Neuron (in vitro differentiated cells): ENCODE measurements at regions not wholly inside any gene's neighbourhood (a gene's known extent, or its start where the extent isn't known, plus 50 kb on each side); places are given as distances from the start of the nearest gene placed in this dataset.

Experiments used
- H2AFZ ChIP-seq: one replicate; pipeline ENCODE4 v1.6.1; 2013; ENCODE audit warnings: low read depth, mild to moderate bottlenecking, inconsistent platforms, low read length, moderate library complexity
- H3K27me3 ChIP-seq: one replicate; pipeline ENCODE4 v1.6.1; 2013; ENCODE audit warnings: low read length; ENCODE audit not compliant: insufficient read depth
- H3K36me3 ChIP-seq: one replicate; pipeline ENCODE4 v1.6.1; 2013; ENCODE audit warnings: low read length; ENCODE audit not compliant: insufficient read depth
- H3K4me1 ChIP-seq: one replicate; pipeline ENCODE4 v1.6.1; 2013; ENCODE audit warnings: low read length; ENCODE audit not compliant: insufficient read depth
- H3K4me3 ChIP-seq: 2 replicates; pipeline ENCODE4 v1.5.1; 2013; ENCODE audit warnings: mild to moderate bottlenecking, low read length, moderate library complexity
- H3K9me3 ChIP-seq: one replicate; pipeline ENCODE4 v1.6.1; 2013; ENCODE audit warnings: low read length

GRCh38 chr12:82012176-82012575 lies 253.0 kb upstream of the PPFIA2 start:
- no peaks in the 10 kb centered on the region for H3K36me3 ChIP-seq
- no peak overlapping the region for H2AFZ ChIP-seq
- H3K4me3 ChIP-seq = no peak overlapping the region
- H3K9me3 ChIP-seq = no peaks in the 10 kb centered on the region
- H3K27me3 ChIP-seq = no peaks in the 10 kb centered on the region
- H3K4me1 ChIP-seq = no peaks in the 10 kb centered on the region

DNA sequence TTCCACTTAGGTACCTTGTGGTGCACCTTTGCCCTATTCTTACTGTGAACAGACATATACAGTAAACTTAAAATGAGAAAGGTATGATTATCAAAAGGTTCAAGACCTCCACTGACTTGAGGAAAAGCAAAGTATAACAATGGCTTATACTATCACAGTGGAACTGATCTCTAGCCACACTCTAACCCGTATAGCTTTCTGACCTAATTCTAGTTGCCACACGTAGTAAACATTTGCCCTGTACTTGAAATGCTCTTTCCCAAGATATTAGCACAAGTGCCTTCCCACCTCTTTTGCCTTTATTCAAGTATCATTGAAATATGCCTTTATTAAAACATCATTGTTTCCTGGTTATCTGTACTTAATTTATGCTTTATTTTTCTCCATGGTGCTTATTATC lies 250.4 kb upstream of the PPFIA2 start:
- no peaks in the 10 kb centered on the region for H3K36me3 ChIP-seq
- no peak overlapping the region for H2AFZ ChIP-seq
- H3K9me3 ChIP-seq = no peaks in the 10 kb centered on the region
- no peaks in the 10 kb centered on the region for H3K4me1 ChIP-seq
- H3K27me3 ChIP-seq = no peaks in the 10 kb centered on the region
- no peak overlapping the region for H3K4me3 ChIP-seq

DNA sequence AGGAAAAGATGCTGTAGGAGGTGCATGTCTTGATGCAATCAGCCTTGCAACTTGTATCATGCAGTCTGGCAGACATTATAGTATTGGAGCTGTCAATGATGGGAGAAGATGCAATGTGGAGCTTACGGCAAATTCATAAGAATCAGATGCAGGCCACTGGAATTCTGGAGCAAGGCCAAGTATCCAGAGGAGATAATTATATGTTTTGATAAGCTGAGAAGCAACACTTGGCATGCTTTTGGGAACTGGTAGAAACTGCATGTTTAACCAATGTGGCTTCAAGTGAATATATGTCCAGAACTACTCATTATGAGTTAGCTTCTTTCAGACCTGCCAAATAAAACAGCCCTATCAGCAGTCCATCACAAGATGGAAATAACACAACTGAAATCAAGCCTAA lies 249.1 kb upstream of the PPFIA2 start:
- H3K9me3 ChIP-seq = no peaks in the 10 kb centered on the region
- H3K27me3 ChIP-seq = no peaks in the 10 kb centered on the region
- H3K36me3 ChIP-seq = no peaks in the 10 kb centered on the region

GRCh38 chr12:81998761-81999378 lies 239.7 kb upstream of the PPFIA2 start:
- Histone ChIP-seq H2AFZ (no peak overlapping the region), H3K4me1 (no peaks in the 10 kb centered on the region), H3K27me3 (no peaks in the 10 kb centered on the region), H3K36me3 (no peaks in the 10 kb centered on the region), H3K4me3 (no peak overlapping the region), H3K9me3 (no peaks in the 10 kb centered on the region)

More for the DNA sequence above, 249.1 kb upstream of the PPFIA2 start:
- no peaks in the 10 kb centered on the region for H3K4me1 ChIP-seq
- no peak overlapping the region for H2AFZ ChIP-seq
- H3K4me3 ChIP-seq = no peak overlapping the region

- no peaks in the 10 kb centered on the region for H3K36me3 ChIP-seq
- peaks cover 3% of the 10 kb centered on the region for H3K4me1 ChIP-seq
- H2AFZ ChIP-seq = no peak overlapping the region
- no peak overlapping the region for H3K4me3 ChIP-seq
- no peaks in the 10 kb centered on the region for H3K9me3 ChIP-seq
- H3K27me3 ChIP-seq = no peaks in the 10 kb centered on the region
Observed at GRCh38 chr12:81992461-81992860, 233.3 kb upstream of the PPFIA2 start.

GRCh38 chr12:81991868-81992267 lies 232.7 kb upstream of the PPFIA2 start:
- H3K27me3 ChIP-seq = no peaks in the 10 kb centered on the region
- peaks cover 3% of the 10 kb centered on the region for H3K4me1 ChIP-seq
- no peak overlapping the region for H2AFZ ChIP-seq
- no peak overlapping the region for H3K4me3 ChIP-seq
- H3K36me3 ChIP-seq = no peaks in the 10 kb centered on the region
- no peaks in the 10 kb centered on the region for H3K9me3 ChIP-seq

GRCh38 chr12:81988362-81988761 lies 229.2 kb upstream of the PPFIA2 start:
- Histone ChIP-seq H2AFZ (no peak overlapping the region), H3K4me1 (peaks cover 3% of the 10 kb centered on the region), H3K36me3 (no peaks in the 10 kb centered on the region), H3K27me3 (no peaks in the 10 kb centered on the region), H3K4me3 (no peak overlapping the region), H3K9me3 (no peaks in the 10 kb centered on the region)

GRCh38 chr12:81987371-81987770 lies 228.2 kb upstream of the PPFIA2 start:
- H2AFZ ChIP-seq = no peak overlapping the region
- H3K27me3 ChIP-seq = no peaks in the 10 kb centered on the region
- no peaks in the 10 kb centered on the region for H3K36me3 ChIP-seq
- H3K4me1 ChIP-seq = peaks cover 3% of the 10 kb centered on the region
- H3K9me3 ChIP-seq = no peaks in the 10 kb centered on the region
- no peak overlapping the region for H3K4me3 ChIP-seq

- H3K36me3 ChIP-seq = no peaks in the 10 kb centered on the region
- no peak overlapping the region for H2AFZ ChIP-seq
- no peak overlapping the region for H3K4me3 ChIP-seq
- H3K4me1 ChIP-seq = peaks cover 2% of the 10 kb centered on the region
- no peaks in the 10 kb centered on the region for H3K27me3 ChIP-seq
- H3K9me3 ChIP-seq = no peaks in the 10 kb centered on the region
Observed at GRCh38 chr12:81976661-81977060, 217.5 kb upstream of the PPFIA2 start.

DNA sequence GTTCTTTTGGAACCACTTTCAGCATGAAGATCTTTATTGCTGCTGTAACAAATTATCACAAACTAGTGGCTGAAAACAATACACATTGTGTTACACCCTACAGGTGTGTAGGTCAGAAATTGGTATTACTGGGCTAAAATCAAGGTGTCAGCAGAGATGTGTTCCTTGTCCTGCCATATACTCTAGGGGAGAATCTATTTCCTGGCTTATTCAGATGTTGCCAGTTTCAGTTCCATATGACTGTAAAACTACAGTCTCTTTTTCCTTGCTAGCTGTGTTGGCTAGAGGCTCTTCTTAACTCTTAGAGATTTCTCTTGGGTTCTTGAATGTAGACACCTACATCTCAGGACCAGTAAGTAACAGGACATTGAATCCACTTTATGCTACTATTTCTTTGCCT lies 215.6 kb upstream of the PPFIA2 start:
- peaks cover 2% of the 10 kb centered on the region for H3K4me1 ChIP-seq
- no peak overlapping the region for H3K4me3 ChIP-seq
- H3K27me3 ChIP-seq = no peaks in the 10 kb centered on the region
- H3K9me3 ChIP-seq = no peaks in the 10 kb centered on the region
- H2AFZ ChIP-seq = no peak overlapping the region
- no peaks in the 10 kb centered on the region for H3K36me3 ChIP-seq

DNA sequence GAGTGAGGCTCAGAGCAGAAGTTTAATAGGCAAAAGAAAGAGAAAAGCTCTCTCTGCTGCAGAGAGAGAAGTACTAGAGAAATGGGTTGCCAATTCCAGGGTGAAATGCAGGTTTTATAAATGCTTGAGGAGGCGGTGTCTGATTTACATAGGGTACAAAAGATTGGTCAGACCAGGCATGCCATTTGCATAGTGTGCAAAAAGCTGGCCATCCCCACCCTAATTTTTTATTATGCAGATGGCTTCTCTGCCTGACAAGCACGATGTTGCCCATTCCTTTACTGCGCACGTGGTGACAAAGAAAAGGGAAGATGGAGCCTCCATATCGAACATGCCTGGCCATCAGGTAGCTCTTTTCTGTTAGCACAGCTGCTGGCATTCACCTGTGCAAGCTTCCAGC lies 209.3 kb upstream of the PPFIA2 start:
- Histone ChIP-seq H3K27me3 (no peaks in the 10 kb centered on the region), H2AFZ (no peak overlapping the region), H3K9me3 (no peaks in the 10 kb centered on the region), H3K4me1 (peaks cover 2% of the 10 kb centered on the region), H3K4me3 (no peak overlapping the region), H3K36me3 (no peaks in the 10 kb centered on the region)

GRCh38 chr12:81963636-81964035 lies 204.5 kb upstream of the PPFIA2 start:
- Histone ChIP-seq H3K9me3 (no peaks in the 10 kb centered on the region), H3K36me3 (no peaks in the 10 kb centered on the region), H3K4me1 (no peaks in the 10 kb centered on the region), H3K4me3 (no peak overlapping the region), H2AFZ (no peak overlapping the region), H3K27me3 (no peaks in the 10 kb centered on the region)

- H3K4me1 ChIP-seq = no peaks in the 10 kb centered on the region
- no peaks in the 10 kb centered on the region for H3K36me3 ChIP-seq
- H3K9me3 ChIP-seq = no peaks in the 10 kb centered on the region
- H3K27me3 ChIP-seq = no peaks in the 10 kb centered on the region
- no peak overlapping the region for H3K4me3 ChIP-seq
- no peak overlapping the region for H2AFZ ChIP-seq
Observed at GRCh38 chr12:81963026-81963425, 203.9 kb upstream of the PPFIA2 start.

DNA sequence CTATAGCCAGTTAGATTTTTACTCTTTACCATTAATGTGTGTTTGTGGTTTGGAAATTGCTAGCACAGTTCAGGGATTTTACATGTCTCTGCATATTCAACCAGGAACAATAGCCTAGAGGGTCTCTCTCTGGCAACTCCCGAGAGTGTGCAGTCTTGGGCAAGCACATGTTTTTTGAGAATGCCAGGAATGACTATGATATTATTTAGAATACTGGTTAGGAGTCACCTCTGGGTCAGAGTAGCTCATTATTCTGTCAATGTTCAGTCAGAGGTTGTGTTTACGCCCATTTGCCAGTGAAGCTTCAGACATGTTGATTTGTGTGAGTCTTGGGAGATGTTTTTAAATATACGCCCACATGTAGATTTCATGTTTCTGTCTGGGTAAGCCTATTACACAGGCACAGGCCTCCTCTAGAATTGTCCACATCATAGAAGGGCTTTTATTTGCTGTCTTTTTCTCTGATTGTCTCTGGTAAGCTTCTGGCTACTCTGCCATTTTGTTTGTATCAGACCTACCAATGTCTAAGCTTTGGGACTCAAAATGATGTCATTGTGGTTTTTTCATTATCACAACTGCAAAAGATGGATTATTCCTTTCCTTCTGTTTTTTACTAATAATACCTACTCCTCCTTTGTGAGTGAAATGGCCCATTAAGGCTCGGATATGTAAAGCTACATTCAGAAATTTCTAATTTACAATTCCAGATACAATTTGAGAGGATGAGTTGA lies 203.1 kb upstream of the PPFIA2 start:
- no peaks in the 10 kb centered on the region for H3K27me3 ChIP-seq

More for the DNA sequence above, 203.1 kb upstream of the PPFIA2 start:
- no peaks in the 10 kb centered on the region for H3K36me3 ChIP-seq
- no peaks in the 10 kb centered on the region for H3K9me3 ChIP-seq
- no peak overlapping the region for H3K4me3 ChIP-seq
- H3K4me1 ChIP-seq = no peaks in the 10 kb centered on the region
- no peak overlapping the region for H2AFZ ChIP-seq
